K562 (cell line): ENCODE measurements at regions not wholly inside any gene's neighbourhood (a gene's known extent, or its start where the extent isn't known, plus 50 kb on each side); places are given as distances from the start of the nearest gene placed in this dataset.

Experiments used
- ATAC-seq: fragments of 200-7000 bp; cut with Tn5 transposase; 3 replicates; pipeline ENCODE4 v1.9.1; 2020; ENCODE audit warnings: moderate library complexity
- BruUV-seq: library from RNA; stranded (reverse); fragments of 400-500 nt; replicated peaks from 2 replicates; lab custom pipeline; 2021; lab: Mats Ljungman, UMichigan
- CTCF ChIA-PET: fragments of 300-600 bp; formaldehyde crosslinking; extraction: SDS; loops from one replicate; lab custom pipeline; 2021; ENCODE audit warnings: low intra/inter-chr PET ratio; lab: Yijun Ruan, JAX
- POLR2A ChIA-PET: fragments of 300-600, 350-650 bp; sonication (Branson Sonifier 250); formaldehyde crosslinking; extraction: SDS; loops from one replicate; lab custom pipeline; 2021; ENCODE audit warnings: antibody characterized with exemption, inconsistent platforms; lab: Yijun Ruan, JAX
- DNase-seq, 4 experiments: peaks; one replicate each; pipeline versions ENCODE4 v3.0.0 to v3.0.0-alpha.2; 2011 to 2018; ENCODE audit warnings: low spot score in 3 of 4, mixed read lengths in 3 of 4; ENCODE audit errors: extremely low read depth in 1 of 4
- FAIRE-seq: peaks from 2 replicates; lab custom pipeline; 2011; peaks lifted over from hg19 to GRCh38; lab: Jason Lieb, UNC
- H2AFZ ChIP-seq: 2 replicates; pipeline ENCODE4 v1.6.0; 2011; ENCODE audit warnings: low read depth, low read length, control low read depth, inconsistent platforms
- H3K27ac ChIP-seq: fragments of 200-600 bp; 3 replicates; pipeline ENCODE4 v1.8.0; 2011; ENCODE audit warnings: low read depth, mild to moderate bottlenecking, control low read depth, inconsistent platforms, low read length, moderate library complexity, mixed read lengths; ENCODE audit errors: extremely low read depth
- H3K27me3 ChIP-seq, 2 experiments: fragments of 300-600 bp in 1 of 2; 2 replicates in 1 of 2; 3 replicates in 1 of 2; pipeline versions ENCODE4 v1.6.0 to v1.8.0; 2011; ENCODE audit warnings: inconsistent platforms in 2 of 2, low read length in 2 of 2, mild to moderate bottlenecking in 1 of 2, mixed read lengths in 1 of 2, moderate library complexity in 1 of 2; ENCODE audit not compliant: control insufficient read depth in 2 of 2, insufficient read depth in 2 of 2
- H3K36me3 ChIP-seq: fragments of 300-600 bp; 3 replicates; pipeline ENCODE4 v1.8.0; 2011; ENCODE audit warnings: mild to moderate bottlenecking, low read length, inconsistent platforms; ENCODE audit not compliant: control insufficient read depth, insufficient read depth
- H3K4me1 ChIP-seq, 2 experiments: fragments of 200-600 bp in 1 of 2; replicated peaks in 1 of 2; 2 replicates in 1 of 2; 3 replicates in 1 of 2; pipeline versions ENCODE4 v1.5.1 to v1.8.0; 2011; ENCODE audit warnings: inconsistent platforms in 2 of 2, low read length in 2 of 2, mild to moderate bottlenecking in 1 of 2, mixed read lengths in 1 of 2, moderate library complexity in 1 of 2; ENCODE audit not compliant: control insufficient read depth in 2 of 2, insufficient read depth in 2 of 2
- H3K4me2 ChIP-seq: 2 replicates; pipeline ENCODE4 v1.6.1; 2011; ENCODE audit warnings: low read length, control low read depth, inconsistent platforms, mixed read lengths; ENCODE audit not compliant: insufficient read depth
- H3K4me3 ChIP-seq: fragments of 200-600 bp; sonication (generic), shearing (Covaris generic); 2 replicates; pipeline ENCODE4 v1.5.1; 2016; ENCODE audit warnings: control low read depth, inconsistent platforms
- H3K79me2 ChIP-seq: fragments of 200-600 bp; 3 replicates; pipeline ENCODE4 v1.8.0; 2011; ENCODE audit warnings: low read length, inconsistent platforms; ENCODE audit not compliant: control insufficient read depth, insufficient read depth
- H3K9ac ChIP-seq, 2 experiments: 2 replicates each; pipeline versions ENCODE4 v1.6.0 to v1.6.1; 2011; ENCODE audit warnings: low read depth in 2 of 2, low read length in 2 of 2, control low read depth in 1 of 2, inconsistent platforms in 1 of 2, mild to moderate bottlenecking in 1 of 2, mixed read lengths in 1 of 2; ENCODE audit not compliant: insufficient read depth in 1 of 2
- H3K9me1 ChIP-seq: one replicate; pipeline ENCODE4 v1.6.0; 2011; ENCODE audit warnings: inconsistent platforms, mild to moderate bottlenecking, low read length, moderate library complexity; ENCODE audit not compliant: control insufficient read depth, insufficient read depth
- H3K9me3 ChIP-seq: replicated peaks from 2 replicates; pipeline ENCODE4 v1.5.1; 2011; ENCODE audit warnings: low read depth, low read length, inconsistent platforms; ENCODE audit not compliant: control insufficient read depth, insufficient read depth
- H4K20me1 ChIP-seq: replicated peaks from 2 replicates; pipeline ENCODE4 v1.6.1; 2011; ENCODE audit warnings: low read length, inconsistent platforms, mixed read lengths; ENCODE audit not compliant: control insufficient read depth, insufficient read depth
- AFF1 ChIP-seq, 2 experiments: fragments of 450-650 bp; IDR thresholded peaks; 2 replicates each; pipeline ENCODE4 v1.6.1; 2018; ENCODE audit warnings: mild to moderate bottlenecking in 2 of 2, low read depth in 1 of 2; ENCODE audit not compliant: partially characterized antibody in 2 of 2
- TRIM28 ChIP-seq: fragments of 450-650 bp; IDR thresholded peaks from 2 replicates; pipeline ENCODE4 v1.6.1; 2017
- WGBS: fragments of 100-300 bp; shearing (Covaris generic); methylation state at CpG from one replicate; pipeline ENCODE4 v1.1.6; 2016; ENCODE audit warnings: low coverage, mixed read lengths; ENCODE audit not compliant: insufficient coverage; ENCODE audit errors: missing lambda C conversion rate; 5-methylcytosine and 5-hydroxymethylcytosine counted together
- in situ Hi-C: fragments of 300-500 bp; cut with MboI; formaldehyde crosslinking; loops from 4 replicates; pipeline ENCODE4 v1.15.0; 2018; ENCODE audit warnings: inconsistent platforms, mixed read lengths
- intact Hi-C: fragments of 100-400 bp; cut with micrococcal nuclease; formaldehyde crosslinking; loops from 2 replicates; pipeline ENCODE4 v1.14.2; 2022

GRCh38 chr14:59103396-59103795 lies 85.1 kb upstream of the DAAM1 start:
- Histone ChIP-seq H4K20me1 (no peaks in the 10 kb centered on the region), H3K9me1 (no peaks in the 10 kb centered on the region), H3K79me2 (no peaks in the 10 kb centered on the region), H3K4me2 (no peak overlapping the region), H3K4me1 (no peaks in the 10 kb centered on the region), H3K9ac (no peak overlapping the region), H3K4me3 (no peak overlapping the region), H3K27ac (no peak overlapping the region), H3K27me3 (no peaks in the 10 kb centered on the region; a peak in 1 of 5 replicates), H2AFZ (no peak overlapping the region), H3K36me3 (no peaks in the 10 kb centered on the region), H3K9me3 (no peaks in the 10 kb centered on the region)
- ATAC-seq (no peak), FAIRE-seq (no peak), DNase-seq (no peak)
- 0% methylated on average over 2 of the region's 2 CpGs for WGBS
- POLR2A ChIA-PET, result no interaction called here
- intact Hi-C loops, result no loop called here
- TF ChIP-seq AFF1 (IDR thresholded peaks at IDR 0.05; ENCODE audit: low read depth in 1 of 2, partially characterized antibody in 2 of 2) (no peak), TRIM28 (no peak)
- CTCF ChIA-PET, result no interaction called here
- in situ Hi-C loops, result no loop called here
- no TSS peak for BruUV-seq
